MM.1S (cell line): ENCODE measurements at regions not wholly inside any gene's neighbourhood (a gene's known extent, or its start where the extent isn't known, plus 50 kb on each side); places are given as distances from the start of the nearest gene placed in this dataset.

Source experiments
- CTCF ChIP-seq: fragments of 300-600 bp; sonication (generic); IDR thresholded peaks from 2 replicates; pipeline ENCODE4 v1.5.1; 2016; ENCODE audit warnings: antibody characterized with exemption, low read length, mixed read lengths
- EZH2 ChIP-seq: fragments of 300-600 bp; sonication (generic); optimal IDR thresholded peaks from 2 replicates; pipeline ENCODE3; 2017; ENCODE audit warnings: low read depth, mild to moderate bottlenecking, antibody characterized with exemption, low read length, mixed read lengths
- EZH2phosphoT487 ChIP-seq: fragments of 300-600 bp; sonication (generic); IDR thresholded peaks from 2 replicates; pipeline ENCODE4 v1.6.1; 2018; ENCODE audit warnings: antibody characterized with exemption, low read length

DNA sequence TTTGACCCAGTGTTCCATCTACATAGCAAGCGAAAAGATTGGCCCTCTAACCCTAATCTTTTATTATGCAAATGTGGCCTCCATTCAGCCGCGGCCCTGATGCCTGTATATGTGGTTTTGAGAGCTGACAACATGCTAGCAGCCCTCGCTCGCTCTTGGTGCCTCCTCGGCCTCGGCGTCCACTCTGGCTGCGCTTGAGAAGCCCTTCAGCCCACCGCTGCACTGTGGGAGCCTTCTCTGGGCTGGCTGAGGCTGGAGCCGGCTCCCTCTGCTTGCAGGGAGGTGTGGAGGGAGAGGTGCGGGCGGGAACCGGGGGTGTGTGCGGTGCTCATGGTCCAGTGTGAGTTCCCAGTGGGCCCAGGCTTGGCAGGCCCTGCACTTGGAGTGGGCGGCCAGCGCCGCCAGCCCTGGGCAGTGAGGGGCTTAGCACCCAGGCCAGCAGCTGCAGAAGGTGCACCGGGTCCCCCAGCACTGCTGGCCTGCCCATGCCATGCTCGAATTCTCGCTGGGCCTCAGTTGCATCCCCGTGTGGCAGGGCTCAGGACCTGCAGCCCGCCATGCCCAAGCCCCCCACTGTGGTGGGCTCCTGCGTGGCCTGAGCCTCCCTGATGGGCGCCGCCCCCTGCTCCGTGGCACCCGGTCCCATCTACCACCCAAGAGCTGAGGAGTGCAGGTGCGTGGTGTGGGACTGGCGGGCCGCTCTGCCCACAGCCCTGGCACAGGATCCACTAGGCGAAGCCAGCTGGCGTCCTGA lies 757.5 kb upstream of the CTNND2 start:
- no peak for TF ChIP-seq CTCF
- TF ChIP-seq EZH2phosphoT487 = no peak
- no peak for TF ChIP-seq EZH2
